NCI-H2081 (cell line): ENCODE measurements at regions not wholly inside any gene's neighbourhood (a gene's known extent, or its start where the extent isn't known, plus 50 kb on each side); places are given as distances from the start of the nearest gene placed in this dataset.
"Not testable (repeated sequence)": the region's sequence is repeated elsewhere in the genome, so short reads cannot be mapped to it uniquely, and the experiment has no call there.

Experiments used
- DNase-seq, 2 experiments: peaks; one replicate each; lab custom pipeline; 2025; lab: John Stamatoyannopoulos, UW

- DNase-seq: no peak
Observed at GRCh38 chr3:18625085-18625484, 199.9 kb upstream of the SATB1 start.

GRCh38 chr3:18623220-18623619, 198.1 kb upstream of the SATB1 start:
- DNase-seq: no peak

GRCh38 chr3:18618723-18619122, 193.6 kb upstream of the SATB1 start:
- DNase-seq: no peak

GRCh38 chr3:18611991-18612390, 186.9 kb upstream of the SATB1 start:
- DNase-seq: no peak

- no peak for DNase-seq
Observed at GRCh38 chr3:18609187-18609586, 184.0 kb upstream of the SATB1 start.

GRCh38 chr3:18597919-18598318, 172.8 kb upstream of the SATB1 start:
- no peak for DNase-seq

- DNase-seq: no peak
Observed at GRCh38 chr3:18593231-18593630, 168.1 kb upstream of the SATB1 start.

GRCh38 chr3:18591120-18591519, 166.0 kb upstream of the SATB1 start:
- DNase-seq: no peak

- DNase-seq: no peak
Observed at GRCh38 chr3:18586076-18586475, 160.9 kb upstream of the SATB1 start.

- DNase-seq: no peak
Observed at GRCh38 chr3:18585004-18585968, 160.1 kb upstream of the SATB1 start.

GRCh38 chr3:18580268-18580667, 155.1 kb upstream of the SATB1 start:
- DNase-seq: peak in 1 of 2 experiments; percentile 39

GRCh38 chr3:18579661-18580060, 154.5 kb upstream of the SATB1 start:
- DNase-seq: no peak

- DNase-seq: no peak
Observed at GRCh38 chr3:18575573-18575972, 150.4 kb upstream of the SATB1 start.

GRCh38 chr3:18572809-18573208, 147.7 kb upstream of the SATB1 start:
- DNase-seq: no peak

- DNase-seq: no peak
Observed at GRCh38 chr3:18567293-18567692, 142.2 kb upstream of the SATB1 start.

- no peak for DNase-seq
Observed at GRCh38 chr3:18562364-18563154, 137.4 kb upstream of the SATB1 start.

- DNase-seq: peak; percentile 56 to 71
Observed at GRCh38 chr3:18559331-18559842, 134.2 kb upstream of the SATB1 start.

GRCh38 chr3:18558507-18558906, 133.4 kb upstream of the SATB1 start:
- no peak for DNase-seq

- DNase-seq: no peak
Observed at GRCh38 chr3:18557216-18557615, 132.1 kb upstream of the SATB1 start.

GRCh38 chr3:18556503-18557135, 131.5 kb upstream of the SATB1 start:
- no peak for DNase-seq

- DNase-seq: no peak
Observed at GRCh38 chr3:18556001-18556408, 130.9 kb upstream of the SATB1 start.

GRCh38 chr3:18552579-18553105, 127.5 kb upstream of the SATB1 start:
- DNase-seq: not testable (repeated sequence)
